RKO (cell line): ENCODE measurements at regions not wholly inside any gene's neighbourhood (a gene's known extent, or its start where the extent isn't known, plus 50 kb on each side); places are given as distances from the start of the nearest gene placed in this dataset.
"Not testable (repeated sequence)": the region's sequence is repeated elsewhere in the genome, so short reads cannot be mapped to it uniquely, and the experiment has no call there.

Source experiments
- DNase-seq: peaks from one replicate; pipeline ENCODE4 v3.0.0-alpha.2; 2016; ENCODE audit warnings: low spot score

- no peak for DNase-seq
Observed at GRCh38 chrX:42832764-42833549, 55.0 kb upstream of the PPP1R2C start.

GRCh38 chrX:42833550-42833940 is 55.6 kb upstream of the PPP1R2C start:
- not testable (repeated sequence) for DNase-seq

- DNase-seq: no peak
Observed at GRCh38 chrX:42837101-42837726, 59.3 kb upstream of the PPP1R2C start.

GRCh38 chrX:42837747-42838146 is 59.8 kb upstream of the PPP1R2C start:
- no peak for DNase-seq

GRCh38 chrX:42839632-42840031 is 61.7 kb upstream of the PPP1R2C start:
- DNase-seq: no peak

GRCh38 chrX:42846741-42847140 is 68.8 kb upstream of the PPP1R2C start:
- DNase-seq: no peak

GRCh38 chrX:42855259-42855658 is 77.3 kb upstream of the PPP1R2C start:
- no peak for DNase-seq

GRCh38 chrX:42857766-42858165 is 79.8 kb upstream of the PPP1R2C start:
- no peak for DNase-seq

- no peak for DNase-seq
Observed at GRCh38 chrX:42869011-42869410, 91.0 kb upstream of the PPP1R2C start.

- no peak for DNase-seq
Observed at GRCh38 chrX:42869659-42870476, 91.9 kb upstream of the PPP1R2C start.

- no peak for DNase-seq
Observed at GRCh38 chrX:42886519-42886918, 108.6 kb upstream of the PPP1R2C start.

- peak; percentile 0 for DNase-seq
Observed at GRCh38 chrX:42900947-42901346, 123.0 kb upstream of the PPP1R2C start.

- DNase-seq: no peak
Observed at GRCh38 chrX:42902513-42902912, 124.5 kb upstream of the PPP1R2C start.

- no peak for DNase-seq
Observed at GRCh38 chrX:42920752-42921151, 142.8 kb upstream of the PPP1R2C start.

- no peak for DNase-seq
Observed at GRCh38 chrX:42930071-42930470, 152.1 kb upstream of the PPP1R2C start.

GRCh38 chrX:42930951-42931350 is 153.0 kb upstream of the PPP1R2C start:
- DNase-seq: no peak

- DNase-seq: no peak
Observed at GRCh38 chrX:42933187-42933586, 155.2 kb upstream of the PPP1R2C start.

GRCh38 chrX:42934020-42934726 is 156.2 kb upstream of the PPP1R2C start:
- DNase-seq: no peak

- no peak for DNase-seq
Observed at GRCh38 chrX:42941671-42942070, 163.7 kb upstream of the PPP1R2C start.

GRCh38 chrX:42943051-42943974 is 165.3 kb upstream of the PPP1R2C start:
- no peak for DNase-seq

GRCh38 chrX:42944381-42944998 is 166.5 kb upstream of the PPP1R2C start:
- DNase-seq: no peak
